CD4-positive, alpha-beta T cell treated with Interleukin-6 for 4 hours (primary cell): ENCODE measurements at regions not wholly inside any gene's neighbourhood (a gene's known extent, or its start where the extent isn't known, plus 50 kb on each side); places are given as distances from the start of the nearest gene placed in this dataset.

ENCODE experiments used
- DNase-seq: peaks from one replicate; pipeline ENCODE4 v3.0.0-alpha.2; 2020; ENCODE audit warnings: mixed read lengths

GRCh38 chr4:61079976-61080375 is 120.2 kb upstream of the ADGRL3 start:
- no peak for DNase-seq

- DNase-seq = no peak
Observed at GRCh38 chr4:61085534-61085933, 114.6 kb upstream of the ADGRL3 start.

DNA sequence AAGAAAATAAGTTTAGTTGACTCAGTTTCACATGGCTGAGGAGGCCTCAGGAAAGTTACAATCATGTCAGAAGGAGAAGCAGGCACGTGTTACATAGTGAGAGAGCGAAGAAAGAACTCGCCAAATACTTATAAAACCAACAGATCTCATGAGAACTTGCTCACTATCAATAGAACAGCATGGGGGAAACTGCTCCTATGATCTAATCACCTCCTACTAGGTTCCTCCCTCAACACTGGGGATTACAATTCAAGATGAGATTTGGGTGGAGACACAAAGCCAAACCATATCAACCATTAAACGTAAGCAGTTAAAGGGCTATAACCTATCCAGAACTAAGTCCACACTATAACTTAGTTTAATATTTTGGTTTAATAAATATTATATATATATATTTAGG is 113.8 kb upstream of the ADGRL3 start:
- DNase-seq = no peak

- no peak for DNase-seq
Observed at GRCh38 chr4:61086979-61087378, 113.1 kb upstream of the ADGRL3 start.

GRCh38 chr4:61094854-61095598 is 105.1 kb upstream of the ADGRL3 start:
- no peak for DNase-seq

GRCh38 chr4:61128682-61129081 is 71.4 kb upstream of the ADGRL3 start:
- no peak for DNase-seq

DNA sequence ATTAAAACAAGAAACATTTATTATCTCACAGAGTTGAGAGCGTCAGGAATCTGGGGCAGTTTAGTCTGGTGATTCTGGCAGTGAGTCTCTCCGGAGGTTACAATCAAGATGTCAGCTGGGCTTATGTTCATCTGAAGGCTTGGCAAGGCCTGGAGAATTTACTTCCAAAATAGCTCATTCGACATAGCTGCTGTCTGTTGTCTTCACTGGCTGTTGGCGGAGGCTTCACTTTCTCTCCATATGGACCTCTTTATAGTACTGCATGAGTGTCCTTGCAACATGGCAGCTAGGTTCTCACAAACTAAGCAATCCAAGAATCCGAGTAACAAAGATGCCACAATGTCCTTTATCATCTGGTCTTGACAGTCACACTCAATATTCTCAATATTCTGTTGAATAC is 70.2 kb upstream of the ADGRL3 start:
- no peak for DNase-seq

DNA sequence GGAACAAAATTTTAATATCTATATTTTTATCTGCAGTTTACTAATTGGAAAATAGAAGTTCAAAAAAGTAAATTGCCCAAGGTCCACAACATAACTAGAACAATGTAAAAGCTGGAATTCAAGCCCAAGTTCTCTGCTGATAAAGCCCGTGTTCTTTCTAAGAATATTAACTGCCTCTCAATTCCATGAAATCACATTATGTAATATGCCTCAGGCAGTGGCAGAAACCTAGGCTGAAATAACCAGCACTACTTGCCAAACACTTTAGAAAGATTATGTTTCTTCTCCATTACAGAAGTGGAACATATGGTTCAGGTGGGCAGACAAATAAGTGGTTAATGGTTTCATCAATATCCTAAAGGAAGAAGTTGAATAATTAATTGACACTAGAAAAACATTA is 56.7 kb upstream of the ADGRL3 start:
- no peak for DNase-seq

DNA sequence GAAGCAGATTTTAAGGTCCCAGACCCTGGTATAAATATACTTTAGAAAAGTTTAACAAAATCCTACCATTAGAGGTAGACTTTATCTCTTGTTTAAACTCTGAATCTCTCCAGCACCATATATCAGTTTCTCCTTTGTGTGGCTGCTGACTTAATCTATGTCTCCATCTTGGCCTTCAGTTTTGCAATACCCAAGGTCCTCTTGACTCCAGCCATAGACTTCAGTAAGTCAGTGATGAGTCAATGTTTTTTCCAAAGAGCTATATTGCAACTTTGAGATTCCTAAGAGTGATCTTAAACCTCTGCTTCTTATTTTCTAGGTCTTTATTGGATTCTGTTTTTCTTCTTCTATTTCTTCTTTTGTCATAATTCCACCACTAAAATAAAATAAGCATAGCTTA is 50.8 kb upstream of the ADGRL3 start:
- DNase-seq = no peak
